Nephron (organoid): ENCODE measurements at regions not wholly inside any gene's neighbourhood (a gene's known extent, or its start where the extent isn't known, plus 50 kb on each side); places are given as distances from the start of the nearest gene placed in this dataset.
"Not testable (repeated sequence)": the region's sequence is repeated elsewhere in the genome, so short reads cannot be mapped to it uniquely, and the experiment has no call there.

Experiments used
- H3K27ac Mint-ChIP-seq, 3 experiments: 2 replicates each; pipeline ENCODE4 v1.8.0; 2020; ENCODE audit warnings: mixed read lengths in 3 of 3, mild to moderate bottlenecking in 2 of 3, moderate library complexity in 1 of 3
- H3K27me3 Mint-ChIP-seq: 2 replicates; pipeline ENCODE4 v1.8.0; 2021; ENCODE audit warnings: low read depth, mild to moderate bottlenecking, moderate library complexity, mixed read lengths
- H3K36me3 Mint-ChIP-seq: 2 replicates; pipeline ENCODE4 v1.8.0; 2020; ENCODE audit warnings: low read depth, mixed read lengths
- H3K4me1 Mint-ChIP-seq: 2 replicates; pipeline ENCODE4 v1.8.0; 2020; ENCODE audit warnings: mixed read lengths
- H3K4me3 Mint-ChIP-seq, 3 experiments: 2 replicates each; pipeline ENCODE4 v1.8.0; 2020; ENCODE audit warnings: mild to moderate bottlenecking in 3 of 3, mixed read lengths in 3 of 3, moderate library complexity in 2 of 3
- H3K9me3 Mint-ChIP-seq: 2 replicates; pipeline ENCODE4 v1.8.0; 2020; ENCODE audit warnings: mixed read lengths
- TF ChIP-seq, protein P1 (sequence below), 3 experiments: fragments of 200-600 bp; sonication (generic); IDR thresholded peaks; one replicate each; pipeline ENCODE4 v1.5.0; 2021; ENCODE audit warnings: antibody characterized with exemption in 3 of 3; ENCODE audit not compliant: unreplicated experiment in 3 of 3

DNA sequence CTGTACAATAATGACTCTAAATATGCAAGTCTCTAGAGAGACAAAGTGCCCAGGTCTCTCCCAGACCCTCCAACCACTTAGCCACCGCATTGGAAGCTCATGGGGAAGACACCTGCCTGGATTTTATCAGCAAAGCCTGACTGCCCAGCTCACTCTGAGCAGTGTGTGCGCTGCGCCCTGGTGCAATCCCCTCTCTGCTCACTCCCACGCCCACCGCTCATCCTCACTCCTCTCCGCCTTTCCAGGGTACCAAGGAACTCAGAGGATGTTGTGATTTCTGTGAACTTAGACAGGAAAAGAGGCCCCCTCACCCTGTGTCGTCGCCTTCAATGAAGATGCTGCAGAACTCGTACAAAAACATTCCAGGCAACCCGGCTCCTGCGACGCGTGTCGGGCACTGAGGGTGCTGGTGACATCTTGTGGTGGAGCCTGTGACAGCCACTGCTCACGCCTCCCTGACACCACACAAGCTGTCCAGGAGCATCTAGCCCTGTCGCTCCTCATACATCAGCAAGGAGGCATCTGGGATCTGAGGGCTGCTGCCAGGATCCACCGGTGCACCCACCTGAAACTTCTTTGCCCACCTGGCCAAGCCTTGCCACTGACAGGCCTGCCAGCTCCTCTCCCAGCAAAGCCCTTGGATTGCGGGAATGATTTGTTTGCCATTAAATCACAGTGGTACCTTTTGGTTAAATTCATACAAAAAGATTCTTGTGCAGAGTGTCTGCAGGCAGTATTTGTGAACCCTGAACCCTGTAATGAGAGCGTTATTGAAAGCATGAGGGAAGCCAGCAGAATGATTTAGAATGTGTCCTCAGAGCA lies 220.4 kb downstream of the ZNF516 start:
- H3K4me1 Mint-ChIP-seq = peaks cover 22% of the 10 kb centered on the region
- peak overlapping the region in 2 of 3 experiments; percentile 18 to 32 for H3K27ac Mint-ChIP-seq
- TF ChIP-seq, protein P1, sequence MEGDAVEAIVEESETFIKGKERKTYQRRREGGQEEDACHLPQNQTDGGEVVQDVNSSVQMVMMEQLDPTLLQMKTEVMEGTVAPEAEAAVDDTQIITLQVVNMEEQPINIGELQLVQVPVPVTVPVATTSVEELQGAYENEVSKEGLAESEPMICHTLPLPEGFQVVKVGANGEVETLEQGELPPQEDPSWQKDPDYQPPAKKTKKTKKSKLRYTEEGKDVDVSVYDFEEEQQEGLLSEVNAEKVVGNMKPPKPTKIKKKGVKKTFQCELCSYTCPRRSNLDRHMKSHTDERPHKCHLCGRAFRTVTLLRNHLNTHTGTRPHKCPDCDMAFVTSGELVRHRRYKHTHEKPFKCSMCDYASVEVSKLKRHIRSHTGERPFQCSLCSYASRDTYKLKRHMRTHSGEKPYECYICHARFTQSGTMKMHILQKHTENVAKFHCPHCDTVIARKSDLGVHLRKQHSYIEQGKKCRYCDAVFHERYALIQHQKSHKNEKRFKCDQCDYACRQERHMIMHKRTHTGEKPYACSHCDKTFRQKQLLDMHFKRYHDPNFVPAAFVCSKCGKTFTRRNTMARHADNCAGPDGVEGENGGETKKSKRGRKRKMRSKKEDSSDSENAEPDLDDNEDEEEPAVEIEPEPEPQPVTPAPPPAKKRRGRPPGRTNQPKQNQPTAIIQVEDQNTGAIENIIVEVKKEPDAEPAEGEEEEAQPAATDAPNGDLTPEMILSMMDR (IDR thresholded peaks at IDR 0.05; ENCODE audit: unreplicated experiment in 3 of 3) = peak; percentile 36 to 55 (median 47)
- H3K4me3 Mint-ChIP-seq = no peak overlapping the region
- H3K9me3 Mint-ChIP-seq = no peaks in the 10 kb centered on the region
- H3K27me3 Mint-ChIP-seq = peaks cover 27% of the 10 kb centered on the region
- H3K36me3 Mint-ChIP-seq = no peaks in the 10 kb centered on the region

DNA sequence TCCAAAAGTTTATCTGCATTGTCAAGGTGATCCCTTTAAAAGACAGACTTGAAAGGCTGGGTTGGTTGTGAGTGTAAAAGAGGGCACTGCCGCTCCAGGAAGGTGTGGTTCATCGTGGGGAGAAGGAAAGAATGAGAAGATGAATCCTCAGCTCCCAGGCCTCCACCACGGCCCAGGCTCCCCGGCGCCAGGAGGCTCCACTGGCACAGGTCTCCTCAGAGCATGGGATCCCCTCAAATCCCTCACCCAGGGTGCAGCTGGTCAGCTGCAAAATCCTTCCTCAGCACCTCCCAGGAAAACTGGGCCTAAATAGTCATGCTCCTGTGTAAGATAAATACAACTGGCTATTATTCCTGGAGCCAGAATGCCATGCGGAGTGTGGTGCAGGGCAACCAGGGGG lies 221.1 kb downstream of the ZNF516 start:
- no peak overlapping the region for H3K4me3 Mint-ChIP-seq
- H3K36me3 Mint-ChIP-seq = no peaks in the 10 kb centered on the region
- TF ChIP-seq, protein P1 (IDR thresholded peaks at IDR 0.05; ENCODE audit: unreplicated experiment in 3 of 3) = no peak
- no peaks in the 10 kb centered on the region for H3K9me3 Mint-ChIP-seq
- peaks cover 27% of the 10 kb centered on the region for H3K27me3 Mint-ChIP-seq
- peaks cover 22% of the 10 kb centered on the region for H3K4me1 Mint-ChIP-seq
- H3K27ac Mint-ChIP-seq = no peak overlapping the region

DNA sequence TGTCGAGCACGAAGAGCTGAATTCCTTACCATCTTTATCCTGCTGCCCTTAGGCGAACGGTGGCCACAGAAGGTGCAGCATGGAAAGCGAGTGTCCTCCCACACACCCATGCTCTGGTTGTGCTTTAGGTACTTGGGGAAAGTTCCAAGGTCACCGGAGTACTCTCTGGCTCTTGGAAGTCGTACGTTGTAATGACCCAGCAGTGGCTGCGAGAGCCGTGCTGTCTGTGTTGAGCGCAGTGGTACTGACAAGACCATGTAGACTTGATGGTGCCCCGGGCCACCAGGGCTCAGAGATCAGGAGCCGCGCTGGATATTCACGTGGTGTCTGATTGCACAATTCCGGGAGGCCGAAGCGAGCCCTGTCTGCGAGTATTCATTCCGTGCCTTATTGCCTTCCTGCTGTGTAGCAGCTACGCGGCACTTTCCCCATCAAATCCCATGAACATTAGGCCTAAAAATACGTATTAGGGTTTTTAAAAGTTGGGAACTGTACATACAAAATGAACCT lies 222.0 kb downstream of the ZNF516 start:
- Mint-ChIP-seq H3K9me3 (no peaks in the 10 kb centered on the region), H3K27ac (no peak overlapping the region), H3K36me3 (no peaks in the 10 kb centered on the region), H3K4me1 (peaks cover 22% of the 10 kb centered on the region), H3K4me3 (no peak overlapping the region), H3K27me3 (peaks cover 26% of the 10 kb centered on the region)
- TF ChIP-seq, protein P1 (IDR thresholded peaks at IDR 0.05; ENCODE audit: unreplicated experiment in 3 of 3) = no peak

DNA sequence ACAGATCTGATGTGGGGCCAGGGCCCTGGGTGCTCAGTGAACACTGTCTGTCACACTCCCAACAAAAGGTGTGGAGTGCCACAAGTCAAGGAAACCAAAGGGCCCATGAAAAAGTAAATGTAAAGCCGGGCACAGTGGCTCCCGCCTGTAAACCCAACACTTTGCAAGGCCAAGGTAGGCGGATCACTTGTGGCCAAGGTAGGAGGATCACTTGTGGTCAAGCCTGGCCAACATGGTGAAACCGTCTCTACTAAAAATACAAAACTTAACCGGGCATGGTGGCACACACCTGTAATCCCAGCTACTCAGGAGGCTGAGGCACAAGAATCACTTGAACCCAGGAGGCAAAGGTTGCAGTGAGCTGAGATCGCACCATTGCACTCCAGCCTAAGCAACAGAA lies 227.6 kb downstream of the ZNF516 start:
- not testable (repeated sequence) for H3K4me3 Mint-ChIP-seq, H3K27ac Mint-ChIP-seq, H3K27me3 Mint-ChIP-seq, H3K36me3 Mint-ChIP-seq, H3K9me3 Mint-ChIP-seq
- peaks cover 37% of the 10 kb centered on the region for H3K4me1 Mint-ChIP-seq

DNA sequence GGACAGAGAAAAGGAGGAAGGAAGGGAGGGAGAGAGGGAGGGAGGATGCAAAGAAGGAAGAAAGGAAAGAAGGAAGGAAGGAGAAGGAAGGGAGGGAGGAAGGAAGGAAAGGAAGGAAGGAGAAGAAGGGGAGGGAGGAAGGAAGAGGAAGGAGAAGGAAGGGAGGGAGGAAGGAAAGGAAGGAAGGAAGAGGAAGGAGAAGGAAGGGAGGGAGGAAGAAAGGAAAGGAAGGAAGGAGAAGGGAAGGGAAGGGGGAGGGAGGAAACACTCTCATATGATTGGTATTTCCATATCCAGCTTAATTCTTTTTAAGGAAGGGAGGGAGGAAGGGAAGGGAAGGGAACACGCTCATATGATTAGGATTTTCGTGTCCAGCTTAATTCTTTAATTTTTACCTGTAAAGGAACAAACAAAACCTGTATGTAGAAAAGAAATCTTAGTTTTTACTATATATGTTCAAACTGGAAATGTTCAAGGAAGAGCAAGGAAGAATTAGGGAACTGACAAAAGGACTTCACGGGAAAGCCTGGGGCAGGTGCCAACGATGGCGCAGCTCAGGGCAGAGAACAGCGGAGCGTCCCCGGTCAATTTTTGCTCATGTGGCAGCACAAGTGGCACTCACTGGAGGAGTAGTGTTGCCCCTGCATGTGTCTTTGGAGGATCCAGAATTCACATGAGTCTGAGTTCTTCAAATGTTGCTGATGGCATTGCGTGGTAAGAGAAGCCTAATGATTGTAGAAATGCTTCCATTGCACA lies 228.6 kb downstream of the ZNF516 start:
- H3K4me3 Mint-ChIP-seq = peak overlapping the region in 1 of 3 experiments; percentile 16
- TF ChIP-seq, protein P1 (IDR thresholded peaks at IDR 0.05; ENCODE audit: unreplicated experiment in 3 of 3) = no peak
- peaks cover 47% of the 10 kb centered on the region for H3K4me1 Mint-ChIP-seq
- H3K27ac Mint-ChIP-seq = peak overlapping the region; percentile 75 to 94 (median 75)
- H3K9me3 Mint-ChIP-seq = no peaks in the 10 kb centered on the region
- H3K36me3 Mint-ChIP-seq = no peaks in the 10 kb centered on the region
- H3K27me3 Mint-ChIP-seq = peaks cover 6% of the 10 kb centered on the region

DNA sequence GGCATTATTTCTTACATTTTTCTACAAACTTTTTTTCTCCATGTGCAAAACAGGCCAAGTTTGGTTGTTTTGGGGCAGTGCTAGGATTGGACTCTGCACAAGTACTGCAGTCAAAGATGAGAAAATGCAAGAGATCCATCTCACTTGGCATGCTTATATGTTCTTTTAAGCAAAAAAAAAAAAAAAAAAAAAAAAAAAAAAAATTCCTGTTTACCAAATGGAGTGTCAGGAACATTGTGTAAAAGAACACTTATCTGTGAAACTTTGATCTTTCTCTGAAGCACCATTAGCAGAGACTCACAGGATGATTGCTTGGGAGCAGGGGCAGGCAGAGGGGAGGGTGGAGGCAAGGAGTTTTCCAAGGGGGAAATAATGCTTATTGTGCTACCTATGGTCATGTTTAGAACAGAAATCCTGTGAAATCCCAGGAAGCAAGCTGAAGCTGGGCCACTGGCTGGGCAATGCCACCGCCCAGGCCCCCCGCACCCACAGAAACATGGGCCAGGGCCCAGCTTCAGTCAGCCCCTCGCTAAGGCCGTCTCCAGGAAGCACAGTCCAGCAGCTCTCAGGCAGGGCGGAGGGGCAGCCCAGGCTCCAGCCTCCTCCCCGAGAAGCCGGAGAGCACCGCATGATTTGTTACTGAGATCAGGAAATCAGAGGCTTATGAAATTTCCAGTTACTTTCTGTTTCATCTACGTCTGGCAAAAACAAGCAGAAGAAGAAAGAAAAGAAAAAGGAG lies 229.4 kb downstream of the ZNF516 start:
- Mint-ChIP-seq H3K36me3 (no peaks in the 10 kb centered on the region), H3K4me3 (peak overlapping the region; percentile 16 to 62 (median 24)), H3K27me3 (peaks cover 6% of the 10 kb centered on the region), H3K9me3 (no peaks in the 10 kb centered on the region), H3K4me1 (peaks cover 54% of the 10 kb centered on the region), H3K27ac (peak overlapping the region; percentile 75 to 94 (median 75))
- TF ChIP-seq, protein P1 (IDR thresholded peaks at IDR 0.05; ENCODE audit: unreplicated experiment in 3 of 3) = no peak
